IMR-90 (cell line): ENCODE measurements at regions not wholly inside any gene's neighbourhood (a gene's known extent, or its start where the extent isn't known, plus 50 kb on each side); places are given as distances from the start of the nearest gene placed in this dataset.

ENCODE experiments used
- CHD1 ChIP-seq: IDR thresholded peaks from 2 replicates; pipeline ENCODE4 v1.6.1; 2012; ENCODE audit warnings: low read depth, low read length, improper control_type of control experiment
- CTCF ChIP-seq: conservative IDR thresholded peaks from 2 replicates; pipeline ENCODE4 v1.5.1; 2012; ENCODE audit warnings: mild to moderate bottlenecking, low read depth, low read length, improper control_type of control experiment
- MXI1 ChIP-seq: IDR thresholded peaks from 2 replicates; pipeline ENCODE4 v1.6.1; 2012; ENCODE audit warnings: low read depth, mild to moderate bottlenecking, low read length, moderate library complexity, borderline replicate concordance
- RAD21 ChIP-seq: IDR thresholded peaks from 2 replicates; pipeline ENCODE4 v1.6.1; 2012; ENCODE audit warnings: low read length, improper control_type of control experiment
- RCOR1 ChIP-seq: IDR thresholded peaks from 2 replicates; pipeline ENCODE4 v1.6.1; 2012; ENCODE audit warnings: mild to moderate bottlenecking, low read length, improper control_type of control experiment; ENCODE audit not compliant: insufficient replicate concordance
- USF2 ChIP-seq: fragments of 150-350 bp; IDR thresholded peaks from 2 replicates; pipeline ENCODE4 v1.6.1; 2017; ENCODE audit warnings: mild to moderate bottlenecking, antibody characterized with exemption, low read length, low read depth

GRCh38 chr11:15716550-15716949 lies 601.8 kb downstream of the INSC start:
- TF ChIP-seq CTCF (no peak), RAD21 (no peak), USF2 (no peak), CHD1 (no peak), RCOR1 (peak; percentile 63), MXI1 (no peak)
